Lung (tissue), 11 donors: ENCODE measurements at regions not wholly inside any gene's neighbourhood (a gene's known extent, or its start where the extent isn't known, plus 50 kb on each side); places are given as distances from the start of the nearest gene placed in this dataset.
"Not testable (repeated sequence)": the region's sequence is repeated elsewhere in the genome, so short reads cannot be mapped to it uniquely, and the experiment has no call there.

Experiments
- ATAC-seq: fragments of 200-7000 bp; cut with Tn5 transposase; one replicate; pipeline ENCODE4 v1.9.1; 2020; ENCODE audit warnings: moderate number of reproducible peaks; ENCODE audit not compliant: insufficient read depth, low FRiP score
- DNase-seq, 3 donors: peaks; one replicate each; pipeline ENCODE4 v3.0.0-alpha.2; 2013 to 2017
- H3K27ac ChIP-seq, 2 donors: one replicate each; pipeline ENCODE4 v1.5.1; 2013; ENCODE audit warnings: mild to moderate bottlenecking in 2 of 2, moderate library complexity in 2 of 2, control low read depth in 1 of 2, inconsistent platforms in 1 of 2, low read depth in 1 of 2, low read length in 1 of 2
- H3K27me3 ChIP-seq, 3 donors: one replicate each; pipeline ENCODE4 v1.5.1; 2013; ENCODE audit warnings: low read length in 2 of 3; ENCODE audit not compliant: control insufficient read depth in 3 of 3, insufficient read depth in 3 of 3
- H3K36me3 ChIP-seq, 4 donors: one replicate each; pipeline ENCODE4 v1.5.1; 2013; ENCODE audit warnings: low read length in 4 of 4, mild to moderate bottlenecking in 1 of 4, moderate library complexity in 1 of 4; ENCODE audit not compliant: control insufficient read depth in 4 of 4, insufficient read depth in 4 of 4
- H3K4me1 ChIP-seq, 5 donors: one replicate each; pipeline ENCODE4 v1.5.1; 2013; ENCODE audit warnings: low read length in 5 of 5, mild to moderate bottlenecking in 2 of 5, moderate library complexity in 1 of 5; ENCODE audit not compliant: control insufficient read depth in 5 of 5, insufficient read depth in 5 of 5
- H3K4me3 ChIP-seq: one replicate; pipeline ENCODE4 v1.5.1; 2013; ENCODE audit warnings: mild to moderate bottlenecking, control low read depth, moderate library complexity
- H3K9ac ChIP-seq, 2 donors: one replicate each; pipeline ENCODE4 v1.5.1; 2013; ENCODE audit warnings: low read length in 2 of 2, control low read depth in 1 of 2; ENCODE audit not compliant: insufficient read depth in 1 of 2
- H3K9me3 ChIP-seq, 4 donors: one replicate each; pipeline ENCODE4 v1.5.1; 2013; ENCODE audit warnings: low read length in 3 of 4, mild to moderate bottlenecking in 1 of 4, moderate library complexity in 1 of 4; ENCODE audit not compliant: control insufficient read depth in 4 of 4, insufficient read depth in 3 of 4
- CTCF ChIP-seq: IDR thresholded peaks from 2 replicates; pipeline ENCODE4 v1.5.1; 2012; ENCODE audit warnings: mild to moderate bottlenecking; ENCODE audit errors: control extremely low read depth, extremely low read depth
- WGBS, 2 donors: extraction: QIAGEN DNeasy Blood & Tissue Kit; methylation state at CpG; one replicate each; pipeline ENCODE4 v1.1.7; 2013; 5-methylcytosine and 5-hydroxymethylcytosine counted together
- donor health status: control.
- donor health status: control.
- donor health status: Bipolar disorder and iron deficiency.
- donor health status: healthy.
- donor health status: DM: yes; HTN: yes; CAD: no.

GRCh38 chr2:183898641-183899040, 699.7 kb upstream of the ZNF804A start:
- Histone ChIP-seq H3K27ac (no peak overlapping the region), H3K9me3 (no peaks in the 10 kb centered on the region), H3K27me3 (no peaks in the 10 kb centered on the region), H3K4me1 (no peaks in the 10 kb centered on the region), H3K4me3 (no peak overlapping the region), H3K36me3 (no peaks in the 10 kb centered on the region), H3K9ac (no peak overlapping the region)
- ATAC-seq: no peak
- 93 to 96% methylated on average over 1 of the region's 1 CpG for WGBS, 2 donors
- TF ChIP-seq CTCF: no peak
- DNase-seq: no peak

DNA sequence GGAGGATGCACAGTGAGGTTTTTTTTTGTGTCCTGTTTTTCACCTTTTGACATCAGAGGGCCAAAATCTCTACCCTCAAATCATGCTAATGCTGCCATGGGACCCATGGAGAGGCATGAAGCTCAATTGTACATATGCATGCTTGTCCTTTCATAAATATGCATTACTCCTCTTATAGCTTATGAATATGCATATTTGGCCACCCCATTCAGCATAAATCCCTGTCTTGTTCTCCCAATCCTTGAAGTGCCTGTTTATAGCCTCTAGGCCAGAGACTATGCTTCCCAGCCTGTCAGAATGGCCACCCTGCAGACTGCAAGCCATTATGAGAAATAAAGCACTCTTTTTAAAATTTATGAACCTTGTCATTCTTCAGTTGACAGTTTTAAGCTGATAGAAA, 696.4 kb upstream of the ZNF804A start:
- Histone ChIP-seq H3K27me3 (no peaks in the 10 kb centered on the region), H3K9me3 (no peaks in the 10 kb centered on the region), H3K9ac (no peak overlapping the region), H3K4me1 (no peaks in the 10 kb centered on the region), H3K4me3 (no peak overlapping the region), H3K27ac (no peak overlapping the region), H3K36me3 (no peaks in the 10 kb centered on the region)
- TF ChIP-seq CTCF: no peak
- ATAC-seq (no peak), DNase-seq (no peak)

GRCh38 chr2:183903026-183903425, 695.3 kb upstream of the ZNF804A start:
- DNase-seq (no peak), ATAC-seq (no peak)
- no peak overlapping the region for H3K9ac ChIP-seq
- no peak overlapping the region for H3K4me3 ChIP-seq
- no peaks in the 10 kb centered on the region for H3K9me3 ChIP-seq
- H3K27ac ChIP-seq: no peak overlapping the region
- no peaks in the 10 kb centered on the region for H3K4me1 ChIP-seq
- H3K27me3 ChIP-seq: no peaks in the 10 kb centered on the region
- 92 to 97% methylated on average over 2 of the region's 2 CpGs for WGBS, 2 donors
- no peaks in the 10 kb centered on the region for H3K36me3 ChIP-seq
- no peak for TF ChIP-seq CTCF

GRCh38 chr2:183916041-183916440, 682.3 kb upstream of the ZNF804A start:
- DNase-seq: not testable (repeated sequence)

More at GRCh38 chr2:183916041-183916440, 682.3 kb upstream of the ZNF804A start:
- H3K27me3 ChIP-seq, H3K9me3 ChIP-seq, H3K4me1 ChIP-seq, H3K27ac ChIP-seq, H3K36me3 ChIP-seq, H3K9ac ChIP-seq, ATAC-seq, H3K4me3 ChIP-seq: not testable (repeated sequence)
- 60 to 73% methylated on average over 3 of the region's 3 CpGs for WGBS, 2 donors
